ENCODE measurements at regions not wholly inside any gene's neighbourhood (a gene's known extent, or its start where the extent isn't known, plus 50 kb on each side); places are given as distances from the start of the nearest gene placed in this dataset.

DNA sequence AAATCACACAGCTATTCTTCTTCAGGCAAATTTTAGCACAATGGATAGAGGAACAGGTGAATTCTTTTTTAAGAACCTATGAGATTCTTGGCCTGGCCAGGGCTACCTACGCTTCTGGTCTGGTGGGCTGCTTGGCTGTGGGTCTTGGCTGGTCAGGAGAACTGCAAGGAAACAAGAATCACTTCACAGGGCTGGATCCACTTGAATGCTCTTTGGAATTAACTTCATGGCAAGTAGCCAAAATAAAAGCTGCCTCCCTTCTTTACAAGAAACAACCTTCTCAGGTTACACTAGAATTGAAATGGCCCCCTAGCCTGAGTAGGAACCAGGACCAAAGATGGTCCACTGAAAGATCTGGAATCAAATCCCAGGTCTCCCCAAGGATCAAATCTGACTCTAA, 519.1 kb downstream of the IQCM start:
- DNase-seq: peak in 1 of 2 experiments; percentile 1

GRCh38 chr4:149296084-149296483, 519.6 kb downstream of the IQCM start:
- DNase-seq: no peak

GRCh38 chr4:149294601-149295000, 521.0 kb downstream of the IQCM start:
- DNase-seq: no peak

DNA sequence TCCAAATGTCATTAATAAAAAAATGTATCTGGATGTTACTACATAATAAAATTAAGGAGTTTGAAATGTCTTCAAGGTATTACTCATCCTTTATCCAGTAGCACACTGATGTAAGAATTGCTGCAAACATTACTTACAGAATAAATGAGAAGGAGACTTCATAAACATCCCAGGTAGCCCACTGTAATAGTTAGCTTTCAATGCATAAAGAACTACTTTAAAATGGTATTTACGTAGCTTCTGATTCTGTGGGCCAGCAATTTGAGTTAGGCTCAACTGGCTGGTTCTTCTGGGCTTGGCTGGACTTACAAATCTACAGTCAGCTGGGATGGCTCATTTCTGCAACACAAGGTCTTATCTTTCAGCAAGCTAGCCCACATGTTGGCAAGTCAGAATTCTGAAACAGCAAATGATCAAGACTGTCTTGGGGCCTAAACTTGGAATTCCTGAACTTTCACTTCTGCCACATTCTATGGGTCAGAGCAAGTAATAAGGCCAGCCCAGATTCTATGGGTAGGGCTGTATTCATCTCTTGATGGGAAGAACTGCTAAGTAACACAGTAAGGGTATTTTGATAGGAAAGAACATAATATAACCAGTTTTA, 522.5 kb downstream of the IQCM start:
- no peak for DNase-seq

GRCh38 chr4:149292425-149293007, 523.1 kb downstream of the IQCM start:
- no peak for DNase-seq

GRCh38 chr4:149291463-149291862, 524.2 kb downstream of the IQCM start:
- DNase-seq: no peak

DNA sequence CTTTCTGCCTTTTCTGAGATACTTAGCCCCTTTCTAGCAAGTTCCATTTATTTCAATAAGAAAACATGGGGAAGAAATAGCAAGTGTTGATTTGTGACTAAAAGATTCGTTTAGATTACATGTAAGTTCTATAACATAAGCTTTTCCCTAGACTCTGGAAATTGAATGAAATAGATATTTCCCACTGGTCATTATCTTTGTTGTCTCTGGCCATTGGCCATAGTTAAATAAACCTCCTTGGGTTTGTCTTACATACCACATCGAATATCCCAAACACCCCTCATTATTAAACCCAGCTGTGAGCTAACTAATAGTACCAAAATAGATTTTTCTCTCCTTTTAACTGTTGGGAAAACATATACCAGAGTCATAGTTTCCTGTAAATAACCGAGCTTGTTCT, 534.8 kb downstream of the IQCM start:
- no peak for DNase-seq

DNA sequence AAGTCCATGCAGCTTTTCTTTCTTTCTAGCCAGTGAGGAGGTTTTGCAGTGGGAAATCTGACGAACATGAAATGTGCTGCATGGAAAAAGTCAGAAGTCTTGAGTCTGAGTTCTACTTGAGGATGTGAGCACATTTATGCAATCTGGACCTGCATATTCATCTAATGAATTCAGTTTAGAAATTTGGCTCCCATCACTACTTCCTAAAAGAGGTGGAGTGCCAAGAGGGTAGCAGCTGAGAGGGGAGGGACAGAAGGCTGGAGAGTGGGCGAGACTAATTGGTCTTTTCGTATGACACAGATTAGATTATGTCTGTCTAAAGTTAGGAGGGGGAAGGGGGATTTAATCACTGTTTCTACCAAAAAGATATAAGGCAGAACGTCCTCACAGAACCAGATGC, 535.9 kb downstream of the IQCM start:
- DNase-seq: no peak

DNA sequence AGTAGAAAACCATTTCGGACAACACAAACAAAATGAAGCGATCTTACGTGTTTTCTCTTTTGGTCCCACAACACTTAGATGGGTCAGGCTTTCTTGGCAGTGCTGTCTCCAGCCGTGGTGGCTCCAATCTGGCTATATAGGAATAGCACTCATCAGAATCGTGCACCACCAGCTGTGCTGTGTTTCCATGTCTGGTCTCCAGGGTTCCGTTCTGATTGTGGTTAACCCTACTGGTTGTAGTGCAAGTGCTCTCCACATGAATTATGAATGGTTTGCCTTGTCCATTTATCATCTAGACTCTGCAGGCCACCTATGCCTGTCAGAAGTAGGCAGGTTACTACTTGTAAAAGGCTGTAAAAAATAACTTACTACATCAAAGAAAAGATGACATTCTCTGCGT, 536.3 kb downstream of the IQCM start:
- DNase-seq: peak; percentile 10 to 21

DNA sequence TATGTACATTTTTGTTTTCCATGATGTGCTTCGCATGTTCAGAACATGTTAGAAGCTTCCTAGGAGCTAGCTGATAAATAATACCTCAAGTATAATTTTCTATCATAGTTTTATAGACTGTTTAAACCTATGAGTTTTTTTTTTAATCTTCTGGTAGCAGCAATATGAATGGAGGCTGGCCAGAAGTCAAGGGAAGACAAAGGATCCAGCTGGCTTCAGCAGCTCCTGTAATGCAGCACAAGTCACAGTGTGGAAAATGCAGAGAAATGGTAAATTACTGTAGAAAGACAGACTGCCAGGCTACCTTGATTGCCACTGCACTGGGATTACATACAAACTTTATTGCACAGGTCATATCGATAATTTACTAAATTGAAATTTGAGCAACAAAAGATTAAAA, 537.9 kb downstream of the IQCM start:
- DNase-seq: no peak

DNA sequence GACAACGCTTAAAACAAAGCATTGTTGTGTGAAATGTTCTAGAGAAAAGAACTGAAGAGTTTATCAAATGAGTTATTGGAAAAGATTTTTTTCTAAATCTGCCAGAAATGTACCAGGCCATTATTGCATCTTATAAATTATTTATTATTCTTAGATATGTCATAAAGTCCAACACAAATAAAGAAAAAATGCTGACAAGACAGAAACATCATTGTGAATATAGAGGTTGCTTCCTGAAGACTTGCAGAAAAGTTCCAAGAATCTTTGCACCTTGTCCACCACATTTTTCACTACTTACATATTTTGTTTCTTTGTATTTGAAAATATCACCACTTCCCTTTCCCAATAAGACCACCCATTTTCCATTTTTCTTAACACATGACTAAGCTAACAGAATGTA, 545.8 kb downstream of the IQCM start:
- no peak for DNase-seq

DNA sequence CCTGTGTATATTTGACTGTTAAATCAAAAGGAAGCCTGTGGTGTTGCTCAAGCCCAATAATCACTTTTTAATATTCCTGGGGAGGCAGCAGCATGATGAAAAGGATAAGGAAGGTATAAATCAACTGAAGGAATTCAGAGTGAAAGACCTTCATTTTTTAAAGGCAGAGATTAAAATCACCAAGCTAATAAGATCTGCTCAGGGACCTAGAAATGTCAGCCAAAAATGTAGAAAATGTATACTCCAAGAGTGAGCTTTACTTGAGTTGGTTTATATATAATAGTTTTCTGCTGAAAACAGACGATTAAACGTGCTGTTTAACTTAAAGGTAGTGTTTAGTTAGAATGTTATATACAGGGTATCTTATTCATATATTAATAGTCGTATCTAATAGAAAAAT, 549.3 kb downstream of the IQCM start:
- no peak for DNase-seq

DNA sequence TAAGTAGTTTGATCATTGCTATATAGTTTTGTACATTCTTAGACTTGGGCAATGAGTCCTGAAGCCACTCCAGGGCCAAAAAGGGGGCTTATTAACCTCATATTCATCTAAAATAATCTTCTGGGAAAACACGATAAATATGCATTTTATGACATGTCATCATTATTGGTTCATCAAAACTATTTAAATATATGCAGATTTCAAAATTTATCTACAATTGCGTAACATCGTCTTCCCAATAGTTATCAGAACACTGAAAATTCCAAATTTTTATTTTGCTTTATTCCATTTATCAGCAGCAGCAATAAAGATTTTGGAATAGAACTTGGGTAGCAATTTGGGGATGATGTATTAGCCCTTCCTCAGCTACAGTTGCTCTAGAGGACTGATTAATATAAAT, 550.0 kb downstream of the IQCM start:
- no peak for DNase-seq

- peak in 1 of 2 experiments; percentile 15 for DNase-seq
Observed at GRCh38 chr4:149264093-149264733, 551.4 kb downstream of the IQCM start.

DNA sequence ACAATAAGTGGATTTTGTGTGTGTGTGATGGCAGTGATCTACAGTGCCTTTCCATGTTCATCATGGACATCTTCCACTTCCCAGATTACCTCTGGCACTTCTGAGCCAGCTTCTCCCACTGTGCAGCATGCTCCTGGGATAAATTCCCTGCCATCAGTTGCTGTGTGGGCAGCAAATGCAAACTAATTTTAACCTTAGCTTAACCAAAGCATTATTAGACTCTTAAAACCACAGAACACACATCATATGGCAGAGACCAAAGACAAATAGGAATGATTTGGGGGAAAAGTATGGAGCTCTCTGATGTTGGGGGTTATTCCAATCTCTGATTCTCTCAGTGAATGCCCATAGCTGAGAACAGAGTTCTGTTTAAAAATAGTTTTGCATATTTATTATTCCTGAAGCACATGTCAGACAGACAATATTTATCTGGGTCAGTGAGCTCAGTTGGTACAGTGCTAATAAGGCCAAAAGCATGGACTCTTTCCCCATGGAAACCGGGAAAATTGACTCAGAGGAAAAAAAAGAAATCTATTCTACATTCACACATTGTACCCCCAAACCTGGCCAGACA, 567.4 kb downstream of the IQCM start:
- no peak for DNase-seq

DNA sequence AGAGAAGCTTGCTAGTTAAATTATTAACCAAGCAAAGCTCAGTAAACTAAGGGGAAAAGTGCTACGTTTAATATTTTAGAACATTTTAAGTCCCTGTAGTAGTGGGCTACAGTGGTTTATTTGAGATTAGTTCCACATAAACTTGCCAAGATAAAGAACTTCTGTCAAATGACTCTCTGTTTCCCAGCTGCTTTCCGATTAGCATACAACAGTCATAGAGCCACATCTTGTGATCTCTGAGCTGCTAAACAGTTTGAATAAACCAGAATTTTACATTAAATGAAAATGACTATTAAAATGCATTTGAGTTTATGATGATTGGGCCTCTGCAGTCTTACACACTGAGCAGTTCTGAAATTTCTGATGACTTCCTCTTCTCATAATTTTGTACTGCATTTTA, 568.5 kb downstream of the IQCM start:
- DNase-seq: no peak

GRCh38 chr4:149245333-149245732, 570.3 kb downstream of the IQCM start:
- no peak for DNase-seq

- DNase-seq: no peak
Observed at GRCh38 chr4:149238097-149238496, 577.5 kb downstream of the IQCM start.

DNA sequence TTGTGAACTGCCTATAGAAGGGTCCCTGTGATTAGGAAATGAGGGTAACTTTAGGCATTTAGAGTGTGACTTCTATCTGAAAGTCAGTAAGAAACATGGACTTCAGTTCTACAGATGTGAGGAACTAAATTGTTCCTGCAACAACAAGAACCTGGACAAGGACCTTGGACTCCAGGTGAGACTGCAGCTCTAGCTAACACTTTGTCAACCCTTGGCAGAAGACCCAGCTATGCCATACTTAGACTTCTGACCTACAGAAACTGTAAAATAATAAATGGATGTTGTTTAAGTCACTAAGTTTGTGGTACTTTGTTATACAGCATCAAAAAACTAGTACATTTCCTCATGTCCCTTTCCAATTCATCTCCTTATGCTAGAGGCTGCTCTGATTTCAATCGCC, 580.8 kb downstream of the IQCM start:
- DNase-seq: no peak

- DNase-seq: no peak
Observed at GRCh38 chr4:149223659-149224058, 592.0 kb downstream of the IQCM start.

GRCh38 chr4:149218672-149219071, 597.0 kb downstream of the IQCM start:
- no peak for DNase-seq

GRCh38 chr4:149214301-149214700, 601.3 kb downstream of the IQCM start:
- DNase-seq: no peak

GRCh38 chr4:149211876-149212275, 603.8 kb downstream of the IQCM start:
- DNase-seq: no peak

GRCh38 chr4:149203256-149204001, 612.2 kb downstream of the IQCM start:
- no peak for DNase-seq

All from NCI-H187 (cell line).